ENCODE measurements at regions not wholly inside any gene's neighbourhood (a gene's known extent, or its start where the extent isn't known, plus 50 kb on each side); places are given as distances from the start of the nearest gene placed in this dataset.

DNA sequence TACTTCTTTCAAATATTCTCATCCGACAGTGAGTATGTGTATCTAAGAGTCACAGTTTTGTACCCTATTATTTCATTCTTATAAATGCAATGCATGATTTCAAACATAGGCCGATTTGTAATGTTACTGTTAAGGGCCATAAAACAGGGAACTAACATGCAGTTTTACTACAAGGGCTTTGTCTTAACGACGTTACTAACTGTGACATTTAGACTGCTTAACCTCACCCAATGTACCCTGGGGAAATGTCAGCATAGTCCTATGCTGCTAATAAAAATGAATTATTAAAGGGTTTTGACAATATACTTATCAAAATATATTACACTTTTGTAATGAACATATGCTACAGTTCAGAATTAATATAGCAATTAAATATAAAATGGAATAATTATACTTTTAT, 74.8 kb upstream of the CPXCR1 start:
- H3K4me3 ChIP-seq (ENCODE audit: low read depth, low read length) = no peak overlapping the region
- TF ChIP-seq, protein P1, sequence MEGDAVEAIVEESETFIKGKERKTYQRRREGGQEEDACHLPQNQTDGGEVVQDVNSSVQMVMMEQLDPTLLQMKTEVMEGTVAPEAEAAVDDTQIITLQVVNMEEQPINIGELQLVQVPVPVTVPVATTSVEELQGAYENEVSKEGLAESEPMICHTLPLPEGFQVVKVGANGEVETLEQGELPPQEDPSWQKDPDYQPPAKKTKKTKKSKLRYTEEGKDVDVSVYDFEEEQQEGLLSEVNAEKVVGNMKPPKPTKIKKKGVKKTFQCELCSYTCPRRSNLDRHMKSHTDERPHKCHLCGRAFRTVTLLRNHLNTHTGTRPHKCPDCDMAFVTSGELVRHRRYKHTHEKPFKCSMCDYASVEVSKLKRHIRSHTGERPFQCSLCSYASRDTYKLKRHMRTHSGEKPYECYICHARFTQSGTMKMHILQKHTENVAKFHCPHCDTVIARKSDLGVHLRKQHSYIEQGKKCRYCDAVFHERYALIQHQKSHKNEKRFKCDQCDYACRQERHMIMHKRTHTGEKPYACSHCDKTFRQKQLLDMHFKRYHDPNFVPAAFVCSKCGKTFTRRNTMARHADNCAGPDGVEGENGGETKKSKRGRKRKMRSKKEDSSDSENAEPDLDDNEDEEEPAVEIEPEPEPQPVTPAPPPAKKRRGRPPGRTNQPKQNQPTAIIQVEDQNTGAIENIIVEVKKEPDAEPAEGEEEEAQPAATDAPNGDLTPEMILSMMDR (conservative IDR thresholded peaks at IDR 0.05; ENCODE audit: low read depth, low read length) = no peak
- no peak for DNase-seq (ENCODE audit: low read depth)
